ENCODE measurements at regions not wholly inside any gene's neighbourhood (a gene's known extent, or its start where the extent isn't known, plus 50 kb on each side); places are given as distances from the start of the nearest gene placed in this dataset.

GRCh38 chr13:34620074-34620850 lies 321.8 kb upstream of the NBEA start:
- no peak for DNase-seq

- DNase-seq, result no peak
These were observed 321.2 kb upstream of the NBEA start for GRCh38 chr13:34620862-34621261.

GRCh38 chr13:34623331-34623730 lies 318.7 kb upstream of the NBEA start:
- DNase-seq, result no peak

GRCh38 chr13:34627509-34628208 lies 314.4 kb upstream of the NBEA start:
- no peak for DNase-seq

- no peak for DNase-seq
These were observed 313.8 kb upstream of the NBEA start for GRCh38 chr13:34628209-34628682.

- DNase-seq, result no peak
These were observed 307.6 kb upstream of the NBEA start for GRCh38 chr13:34634448-34634847.

- DNase-seq, result peak in 1 of 3 donors; percentile 36
These were observed 304.9 kb upstream of the NBEA start for GRCh38 chr13:34637138-34637537.

GRCh38 chr13:34637636-34638035 lies 304.4 kb upstream of the NBEA start:
- DNase-seq, result no peak

- DNase-seq, result no peak
These were observed 303.2 kb upstream of the NBEA start for GRCh38 chr13:34638897-34639296.

GRCh38 chr13:34640179-34640992 lies 301.7 kb upstream of the NBEA start:
- peak in 2 of 3 donors; percentile 18 to 45 for DNase-seq

- DNase-seq, result no peak
These were observed 301.1 kb upstream of the NBEA start for GRCh38 chr13:34640993-34641330.

- DNase-seq, result no peak
These were observed 294.5 kb upstream of the NBEA start for GRCh38 chr13:34647379-34648150.

- peak in 1 of 3 donors; percentile 18 for DNase-seq
These were observed 287.9 kb upstream of the NBEA start for GRCh38 chr13:34654203-34654602.

GRCh38 chr13:34654647-34655046 lies 287.4 kb upstream of the NBEA start:
- peak in 1 of 3 donors; percentile 35 for DNase-seq

GRCh38 chr13:34655554-34655953 lies 286.5 kb upstream of the NBEA start:
- DNase-seq, result no peak

- peak in 1 of 3 donors; percentile 51 for DNase-seq
These were observed 284.4 kb upstream of the NBEA start for GRCh38 chr13:34657716-34658115.

GRCh38 chr13:34667286-34668218 lies 274.5 kb upstream of the NBEA start:
- DNase-seq, result peak in 1 of 3 donors; percentile 50

- DNase-seq, result peak; percentile 71 to 85 (median 76)
These were observed 270.9 kb upstream of the NBEA start for GRCh38 chr13:34671137-34671536.

GRCh38 chr13:34672631-34673030 lies 269.4 kb upstream of the NBEA start:
- DNase-seq, result no peak

GRCh38 chr13:34675626-34676025 lies 266.4 kb upstream of the NBEA start:
- no peak for DNase-seq
